ENCODE measurements at regions not wholly inside any gene's neighbourhood (a gene's known extent, or its start where the extent isn't known, plus 50 kb on each side); places are given as distances from the start of the nearest gene placed in this dataset.

- H3K79me2 ChIP-seq (ENCODE audit: control insufficient read depth, insufficient read depth, low read length) = no peaks in the 10 kb centered on the region
- dilution Hi-C loops (cut with MboI; ENCODE audit: extremely low pct_ligation_motif_present, low sequenced_read_pairs) (no loop called here), intact Hi-C loops (cut with micrococcal nuclease) (no loop called here)
- DNase-seq (ENCODE audit: low read depth, low spot score) (no peak), FAIRE-seq (no peak)
- no peaks in the 10 kb centered on the region for H3K9me1 ChIP-seq (replicated peaks; ENCODE audit: control insufficient read depth, extremely low read depth, insufficient read depth, low read length)
- no peak overlapping the region for H3K4me2 ChIP-seq (ENCODE audit: insufficient read depth, low read length)
- TF ChIP-seq JUN (IDR thresholded peaks at IDR 0.05; ENCODE audit: borderline replicate concordance, insufficient read depth, insufficient read length, low read depth) (no peak), EZH2 (IDR thresholded peaks at IDR 0.05; ENCODE audit: borderline replicate concordance, low read depth, low read length, severe bottlenecking) (no peak), POLR2A (IDR thresholded peaks at IDR 0.05; ENCODE audit: low read depth, low read length) (no peak), POLR2AphosphoS5 (IDR thresholded peaks at IDR 0.05; ENCODE audit: insufficient read depth, low read depth, low read length) (no peak)
- no peak overlapping the region for H2AFZ ChIP-seq (ENCODE audit: low read depth, low read length)
- CTCF ChIA-PET = no interaction called here
- no peak overlapping the region for H3K9ac ChIP-seq (replicated peaks; ENCODE audit: extremely low read depth, insufficient read depth, low read length)
- H3K36me3 ChIP-seq (ENCODE audit: control insufficient read depth in 2 of 2, extremely low read depth in 1 of 2, insufficient read depth in 2 of 2, low read length in 2 of 2) = no peaks in the 10 kb centered on the region
- peaks cover 4 to 11% of the 10 kb centered on the region in 2 experiments for H3K27me3 ChIP-seq (ENCODE audit: control insufficient read depth in 2 of 2, insufficient read depth in 2 of 2, low read length in 2 of 2)
- POLR2A ChIA-PET = no interaction called here
- no peak overlapping the region for H3K4me3 ChIP-seq (replicated peaks in 1 of 3; ENCODE audit: insufficient read depth in 1 of 3, low read depth in 1 of 3, low read length in 3 of 3)
- no TSS peak for BruUV-seq (replicated peaks)
- no peaks in the 10 kb centered on the region for H4K20me1 ChIP-seq (replicated peaks; ENCODE audit: control insufficient read depth, extremely low read depth, insufficient read depth, low read length)
- H3K4me1 ChIP-seq (ENCODE audit: control insufficient read depth, extremely low read depth, insufficient read depth, low read length) = no peaks in the 10 kb centered on the region
- no peaks in the 10 kb centered on the region for H3K9me3 ChIP-seq (replicated peaks; ENCODE audit: control insufficient read depth, insufficient read depth, low read length)
- H3K27ac ChIP-seq (ENCODE audit: insufficient read depth, low read depth, low read length) = no peak overlapping the region
Measured at GRCh38 chr14:55936691-55937090, 181.5 kb upstream of the PELI2 start.

- Histone ChIP-seq H3K4me1 (ENCODE audit: control insufficient read depth, extremely low read depth, insufficient read depth, low read length) (no peaks in the 10 kb centered on the region), H3K9me1 (replicated peaks; ENCODE audit: control insufficient read depth, extremely low read depth, insufficient read depth, low read length) (no peaks in the 10 kb centered on the region), H3K79me2 (ENCODE audit: control insufficient read depth, insufficient read depth, low read length) (no peaks in the 10 kb centered on the region), H3K4me3 (replicated peaks in 1 of 3; ENCODE audit: insufficient read depth in 1 of 3, low read depth in 1 of 3, low read length in 3 of 3) (no peak overlapping the region), H3K9me3 (replicated peaks; ENCODE audit: control insufficient read depth, insufficient read depth, low read length) (no peaks in the 10 kb centered on the region), H3K27ac (ENCODE audit: insufficient read depth, low read depth, low read length) (no peak overlapping the region), H4K20me1 (replicated peaks; ENCODE audit: control insufficient read depth, extremely low read depth, insufficient read depth, low read length) (no peaks in the 10 kb centered on the region), H3K36me3 (ENCODE audit: control insufficient read depth in 2 of 2, extremely low read depth in 1 of 2, insufficient read depth in 2 of 2, low read length in 2 of 2) (no peaks in the 10 kb centered on the region), H2AFZ (ENCODE audit: low read depth, low read length) (no peak overlapping the region), H3K27me3 (ENCODE audit: control insufficient read depth in 2 of 2, insufficient read depth in 2 of 2, low read length in 2 of 2) (peaks cover 4 to 11% of the 10 kb centered on the region in 2 experiments), H3K4me2 (ENCODE audit: insufficient read depth, low read length) (no peak overlapping the region), H3K9ac (replicated peaks; ENCODE audit: extremely low read depth, insufficient read depth, low read length) (no peak overlapping the region)
- POLR2A ChIA-PET = no interaction called here
- CTCF ChIA-PET = interaction anchor here (0.6 to 1.5 kb wide), 3 partner anchors 15 to 500 kb away, joined by 3 read pairs; no protein-coding TSS in a partner anchor
- TF ChIP-seq JUN (IDR thresholded peaks at IDR 0.05; ENCODE audit: borderline replicate concordance, insufficient read depth, insufficient read length, low read depth) = no peak
- TF ChIP-seq GATA2 (IDR thresholded peaks at IDR 0.05; ENCODE audit: insufficient read depth, insufficient read length, low read depth, low read length) = no peak
- no peak for TF ChIP-seq MYC (IDR thresholded peaks at IDR 0.05; ENCODE audit: low read depth, low read length)
- no peak for TF ChIP-seq EZH2 (IDR thresholded peaks at IDR 0.05; ENCODE audit: borderline replicate concordance, low read depth, low read length, severe bottlenecking)
- no peak for TF ChIP-seq POLR2AphosphoS5 (IDR thresholded peaks at IDR 0.05; ENCODE audit: insufficient read depth, low read depth, low read length)
- no peak for TF ChIP-seq CTCF (IDR thresholded peaks at IDR 0.05; ENCODE audit: extremely low read depth in 1 of 2, insufficient read depth in 1 of 2, low read depth in 1 of 2, low read length in 2 of 2)
- TF ChIP-seq FOS (IDR thresholded peaks at IDR 0.05; ENCODE audit: borderline replicate concordance, insufficient read depth, low read length) = no peak
- FAIRE-seq (no peak), DNase-seq (ENCODE audit: low read depth, low spot score) (peak; percentile 24)
- dilution Hi-C loops (cut with MboI; ENCODE audit: extremely low pct_ligation_motif_present, low sequenced_read_pairs) (no loop called here), intact Hi-C loops (cut with micrococcal nuclease) (no loop called here)
- BruUV-seq (replicated peaks) = no TSS peak
Measured at GRCh38 chr14:55938249-55938791, 179.9 kb upstream of the PELI2 start.
